Left hindlimb (tissue), 1 donor: ENCODE measurements at regions not wholly inside any gene's neighbourhood (a gene's known extent, or its start where the extent isn't known, plus 50 kb on each side); places are given as distances from the start of the nearest gene placed in this dataset.
"Not testable (repeated sequence)": the region's sequence is repeated elsewhere in the genome, so short reads cannot be mapped to it uniquely, and the experiment has no call there.

ENCODE experiments used
- DNase-seq: peaks from one replicate; pipeline ENCODE4 v3.0.0-alpha.2; 2018

DNA sequence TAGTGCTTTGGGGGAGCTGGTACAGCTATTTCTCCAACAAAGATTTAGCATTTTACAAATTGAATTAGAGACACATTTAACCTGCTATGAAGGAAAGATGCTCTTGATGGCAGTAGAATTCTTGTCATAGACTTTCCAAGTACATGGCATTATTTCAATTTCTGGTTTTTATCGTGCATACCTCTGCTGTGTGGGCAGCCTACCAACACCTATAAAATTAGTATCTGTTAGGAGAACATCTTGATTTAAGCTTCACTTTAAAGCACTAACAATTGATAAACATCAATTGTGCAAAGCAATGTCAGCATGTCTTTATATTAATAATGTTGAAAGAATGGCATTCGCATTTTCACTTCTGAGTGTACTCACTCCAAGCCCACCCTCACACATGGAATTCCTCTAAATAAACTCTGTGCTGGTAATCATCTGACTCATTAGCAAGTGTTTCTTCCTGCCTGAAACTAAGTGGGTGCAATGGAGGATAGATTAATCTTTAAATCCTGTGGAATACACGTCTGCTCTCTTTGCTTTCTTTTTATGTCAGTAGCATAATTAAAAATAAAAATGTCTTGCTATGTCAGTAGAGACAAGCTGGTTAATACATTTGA lies 279.8 kb upstream of the MAGEB18 start:
- no peak for DNase-seq

- no peak for DNase-seq
Observed at GRCh38 chrX:25860322-25860721, 277.8 kb upstream of the MAGEB18 start.

GRCh38 chrX:25869761-25870160 lies 268.4 kb upstream of the MAGEB18 start:
- no peak for DNase-seq

DNA sequence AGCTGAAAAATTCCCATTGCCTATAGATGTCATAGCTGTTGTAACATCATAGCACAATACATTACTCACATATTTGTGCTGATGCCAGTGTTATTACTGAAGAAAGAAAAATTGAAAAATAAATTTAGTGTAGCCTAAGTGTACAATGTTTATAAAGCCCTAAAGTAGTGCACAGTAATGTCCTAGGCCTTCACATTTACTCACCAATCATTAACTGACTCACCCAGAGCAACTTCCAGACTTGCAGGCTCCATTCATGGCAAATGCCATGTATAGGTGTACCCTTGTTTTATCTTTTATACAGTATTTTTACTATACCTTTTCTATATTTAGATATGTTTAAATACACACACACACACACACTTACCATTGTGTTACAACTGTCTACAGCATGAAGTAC lies 265.4 kb upstream of the MAGEB18 start:
- DNase-seq = no peak

GRCh38 chrX:25873196-25873595 lies 264.9 kb upstream of the MAGEB18 start:
- DNase-seq = no peak

GRCh38 chrX:25878806-25879205 lies 259.3 kb upstream of the MAGEB18 start:
- DNase-seq = no peak

DNA sequence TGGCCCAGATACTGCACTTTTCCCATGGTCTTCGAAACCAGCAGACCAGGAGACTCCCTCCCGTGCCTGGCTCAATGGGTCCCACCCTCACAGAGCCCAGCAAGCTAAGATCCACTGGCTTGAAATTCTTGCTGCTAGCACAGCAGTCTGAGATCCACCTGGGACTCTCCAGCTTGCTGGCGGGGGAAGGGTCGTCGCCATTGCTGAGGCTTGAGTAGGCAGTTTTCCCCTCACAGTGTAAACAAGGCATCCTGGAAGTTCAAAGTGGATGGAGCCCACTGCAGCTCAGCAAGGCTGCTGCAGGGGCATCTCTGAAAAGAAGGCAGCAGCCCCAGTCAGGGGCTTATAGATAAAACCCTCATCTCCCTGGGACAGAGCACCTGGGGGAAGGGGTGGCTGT lies 255.6 kb upstream of the MAGEB18 start:
- DNase-seq = not testable (repeated sequence)

GRCh38 chrX:25897758-25898157 lies 240.4 kb upstream of the MAGEB18 start:
- DNase-seq = no peak

- not testable (repeated sequence) for DNase-seq
Observed at GRCh38 chrX:25905728-25906127, 232.4 kb upstream of the MAGEB18 start.

GRCh38 chrX:25925946-25926345 lies 212.2 kb upstream of the MAGEB18 start:
- DNase-seq = no peak

DNA sequence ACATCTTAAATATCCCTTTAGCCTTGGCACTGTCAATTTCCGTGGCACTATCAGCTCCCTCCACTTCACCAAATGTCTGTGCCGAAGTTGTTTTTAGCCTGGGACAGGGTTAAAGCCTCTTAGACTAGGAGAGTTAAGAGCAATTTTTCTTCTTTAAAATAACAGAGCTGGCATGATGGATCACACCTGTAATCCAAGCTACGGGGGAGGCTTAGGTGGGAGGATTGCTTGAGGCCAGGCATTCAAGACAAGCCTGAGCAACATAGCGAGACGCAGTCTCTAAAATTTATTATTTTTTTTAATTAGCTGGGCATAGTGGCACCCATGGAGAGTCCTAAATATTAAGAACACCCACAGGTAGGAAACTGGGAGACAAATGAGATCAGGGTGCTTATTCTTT lies 209.8 kb upstream of the MAGEB18 start:
- no peak for DNase-seq

GRCh38 chrX:25941087-25941486 lies 197.1 kb upstream of the MAGEB18 start:
- no peak for DNase-seq

DNA sequence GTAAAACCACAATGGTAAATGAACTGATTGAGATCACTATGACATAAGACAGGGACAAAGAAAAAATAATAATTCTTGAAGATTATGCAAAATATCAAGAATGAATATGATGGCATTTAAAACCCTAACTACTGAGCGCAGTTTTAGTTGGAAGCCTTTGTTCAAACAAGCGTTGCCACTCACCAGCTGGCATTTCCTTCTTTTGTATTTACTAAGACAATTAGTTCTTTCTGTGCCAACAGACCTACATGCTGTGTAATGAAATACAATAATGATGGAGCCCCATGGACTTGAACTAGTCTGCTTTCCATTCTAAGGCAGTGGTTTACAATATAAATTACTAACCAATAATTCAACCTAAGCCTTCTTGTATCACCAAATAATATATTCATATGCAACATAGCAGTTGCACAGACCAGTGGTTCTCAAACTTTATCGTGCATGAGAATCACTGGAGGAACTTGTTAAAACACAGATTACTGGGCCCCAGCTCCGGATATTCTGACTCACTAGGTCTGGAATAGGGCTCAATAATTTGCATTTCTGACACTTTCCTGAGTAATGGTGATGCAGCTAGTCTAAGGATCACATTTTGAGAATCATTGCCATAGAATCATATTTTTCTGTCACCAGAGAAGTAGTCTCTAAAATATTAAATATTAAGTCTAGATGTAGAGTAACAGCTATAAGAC lies 196.4 kb upstream of the MAGEB18 start:
- no peak for DNase-seq

DNA sequence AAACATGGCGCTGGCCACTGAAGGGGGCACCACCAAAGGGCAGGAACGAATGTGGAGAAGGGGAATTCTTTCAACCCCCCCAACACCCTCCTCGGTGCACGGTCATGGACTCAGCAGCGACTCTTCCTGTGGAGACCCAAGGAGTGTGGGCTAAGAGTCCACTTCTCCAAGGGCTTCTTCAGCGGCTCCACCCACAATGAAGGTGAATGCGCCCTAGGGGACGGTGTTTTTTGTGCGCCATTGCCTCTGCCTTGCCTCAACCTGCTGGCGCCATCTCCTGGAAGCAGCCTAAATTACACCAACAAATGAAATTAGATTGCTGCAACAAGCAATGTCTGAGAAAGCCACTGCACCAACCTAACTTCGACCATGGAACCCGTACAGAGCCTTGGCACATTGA lies 169.2 kb upstream of the MAGEB18 start:
- DNase-seq = no peak

GRCh38 chrX:25976683-25977310 lies 161.3 kb upstream of the MAGEB18 start:
- no peak for DNase-seq

GRCh38 chrX:25998687-25999086 lies 139.5 kb upstream of the MAGEB18 start:
- no peak for DNase-seq

- no peak for DNase-seq
Observed at GRCh38 chrX:26007462-26007861, 130.7 kb upstream of the MAGEB18 start.

GRCh38 chrX:26008042-26008441 lies 130.1 kb upstream of the MAGEB18 start:
- no peak for DNase-seq

DNA sequence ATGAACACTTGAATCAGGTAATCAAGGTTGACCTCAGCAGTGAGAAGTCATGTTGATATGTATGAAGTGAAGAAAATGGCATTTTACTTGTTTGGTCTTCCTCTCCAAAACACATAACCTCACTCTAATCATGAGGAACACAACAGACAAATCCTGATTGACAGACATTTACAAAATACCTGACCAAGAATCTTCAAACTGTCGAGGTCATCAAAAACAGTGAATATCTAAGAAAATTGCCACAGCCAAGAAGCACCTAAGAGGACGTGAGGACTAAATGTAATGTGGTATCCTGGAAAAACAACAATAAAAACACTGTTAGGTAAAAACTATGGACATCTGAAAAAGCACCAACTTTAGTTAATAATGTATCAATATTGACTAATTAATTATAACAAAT lies 129.5 kb upstream of the MAGEB18 start:
- DNase-seq = no peak

- no peak for DNase-seq
Observed at GRCh38 chrX:26019386-26019785, 118.8 kb upstream of the MAGEB18 start.

- DNase-seq = no peak
Observed at GRCh38 chrX:26026179-26026578, 112.0 kb upstream of the MAGEB18 start.

GRCh38 chrX:26032111-26032912 lies 105.8 kb upstream of the MAGEB18 start:
- peak; percentile 20 for DNase-seq

DNA sequence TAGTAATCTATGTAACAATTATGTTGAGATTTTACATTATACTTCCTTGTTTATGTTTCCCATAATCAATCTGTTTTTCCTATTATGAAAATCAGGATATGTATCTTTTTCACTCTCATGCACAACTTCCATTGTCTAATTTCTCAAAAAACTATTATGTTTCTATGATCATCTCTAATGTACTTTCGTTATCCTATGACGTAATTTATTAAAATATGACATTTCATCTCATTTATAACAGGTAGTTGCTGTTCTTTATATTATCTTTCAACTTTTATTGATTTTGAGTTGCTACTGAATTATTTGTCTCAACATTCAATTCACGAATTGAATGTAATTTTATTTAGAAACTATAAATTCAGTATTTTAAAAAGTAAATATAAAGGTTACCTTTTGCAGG lies 100.8 kb upstream of the MAGEB18 start:
- no peak for DNase-seq

GRCh38 chrX:26050099-26050498 lies 88.0 kb upstream of the MAGEB18 start:
- no peak for DNase-seq
